ENCODE measurements at regions not wholly inside any gene's neighbourhood (a gene's known extent, or its start where the extent isn't known, plus 50 kb on each side); places are given as distances from the start of the nearest gene placed in this dataset.

DNA sequence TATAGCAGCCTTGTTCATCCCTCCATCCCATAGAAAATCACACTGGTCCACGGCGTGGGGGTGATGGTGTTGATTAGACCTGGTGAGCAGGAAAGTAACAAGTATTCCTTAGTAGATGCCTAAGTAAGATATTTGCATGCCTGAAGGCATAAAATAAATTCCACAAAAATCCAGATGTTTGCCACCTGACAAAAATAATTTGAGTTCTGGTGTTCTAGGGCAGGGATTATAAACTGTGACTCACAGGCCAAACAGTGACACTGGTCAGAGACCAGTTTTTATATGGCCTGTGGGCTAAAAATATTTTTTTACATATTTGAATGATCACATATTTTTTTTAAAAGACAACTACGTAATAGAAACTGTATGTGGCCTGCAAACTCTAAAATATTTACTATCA, 310.7 kb downstream of the RFC3 start:
- DNase-seq, result no peak

DNA sequence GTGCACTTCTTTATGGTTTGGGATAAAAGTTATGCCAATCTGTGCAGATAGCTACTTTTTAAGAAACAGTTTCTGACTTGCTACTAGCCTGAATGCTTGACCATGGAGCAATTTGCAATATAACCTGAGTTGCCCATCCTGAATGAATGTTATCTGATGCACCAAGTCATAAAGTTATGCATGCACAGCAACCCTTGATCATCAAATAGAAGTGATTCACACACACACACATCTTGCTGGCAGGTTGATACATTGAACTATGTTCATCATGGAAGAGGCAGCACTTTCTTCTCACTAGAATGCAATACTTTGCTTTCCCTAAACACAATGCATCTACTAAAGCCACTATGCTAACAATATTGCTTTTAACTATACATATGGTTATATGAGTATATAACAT, 311.5 kb downstream of the RFC3 start:
- no peak for DNase-seq

DNA sequence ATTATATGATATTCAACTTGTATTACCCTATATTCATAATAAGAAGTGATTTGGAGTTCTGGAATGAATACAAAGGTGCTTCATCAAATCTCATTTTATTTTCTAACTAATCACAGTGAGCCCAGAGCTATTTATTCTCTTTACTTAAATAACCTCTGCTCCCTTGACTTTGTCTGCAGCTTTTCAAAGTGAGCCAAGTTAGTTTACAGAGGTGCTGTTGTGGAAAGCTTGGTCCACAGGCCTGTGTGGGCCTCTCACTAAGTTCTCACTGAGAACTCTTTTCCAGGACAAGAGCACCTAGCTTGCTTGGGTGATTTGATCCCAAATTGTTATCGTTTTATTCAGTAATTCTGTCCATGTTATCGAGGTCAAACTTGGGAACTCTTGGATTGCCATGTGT, 319.3 kb downstream of the RFC3 start:
- no peak for DNase-seq

DNA sequence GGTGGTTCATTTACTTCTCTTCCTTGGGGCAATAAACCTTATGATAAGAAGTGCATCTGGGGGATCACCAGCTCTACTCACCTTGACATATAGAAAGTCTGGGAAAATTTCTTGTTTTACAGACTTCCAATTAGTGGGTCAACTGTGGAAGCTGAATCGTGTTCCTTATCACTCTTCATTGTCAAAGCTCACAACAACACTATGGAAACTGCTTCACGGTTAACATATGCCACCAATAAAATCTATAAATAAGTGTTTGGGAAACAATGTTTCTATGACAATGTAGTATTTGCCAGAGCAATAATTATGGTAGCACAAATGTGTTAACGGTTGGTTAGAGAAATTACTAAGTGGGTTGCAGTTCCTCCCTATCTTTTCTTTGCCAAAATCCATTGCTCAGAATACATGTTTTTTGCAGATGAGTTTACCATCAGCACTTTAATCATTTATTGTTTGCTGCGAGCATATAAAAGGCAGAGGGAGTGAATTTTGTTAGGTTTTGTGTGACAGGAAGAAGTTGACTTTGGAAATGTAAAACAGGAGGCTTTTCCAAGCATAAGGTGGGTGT, 321.8 kb downstream of the RFC3 start:
- no peak for DNase-seq

DNA sequence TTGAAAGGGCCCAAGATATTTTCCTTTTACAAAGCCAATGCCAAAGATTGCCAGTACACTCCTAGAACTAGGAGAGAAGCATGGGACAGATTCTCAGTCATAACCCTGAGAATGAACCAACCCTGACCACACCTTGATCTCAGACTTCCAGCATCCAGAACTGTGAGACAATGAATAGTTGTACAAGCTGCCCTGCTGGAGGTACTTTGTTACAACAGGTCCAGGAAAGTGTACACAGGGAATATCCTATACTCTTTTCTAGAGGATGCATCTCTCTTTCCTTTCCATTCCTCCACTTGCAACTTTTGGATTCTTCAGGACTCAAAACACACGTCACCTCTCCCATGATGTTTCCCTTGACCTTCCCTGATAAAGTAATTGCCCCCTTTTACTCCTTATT, 325.7 kb downstream of the RFC3 start:
- no peak for DNase-seq

DNA sequence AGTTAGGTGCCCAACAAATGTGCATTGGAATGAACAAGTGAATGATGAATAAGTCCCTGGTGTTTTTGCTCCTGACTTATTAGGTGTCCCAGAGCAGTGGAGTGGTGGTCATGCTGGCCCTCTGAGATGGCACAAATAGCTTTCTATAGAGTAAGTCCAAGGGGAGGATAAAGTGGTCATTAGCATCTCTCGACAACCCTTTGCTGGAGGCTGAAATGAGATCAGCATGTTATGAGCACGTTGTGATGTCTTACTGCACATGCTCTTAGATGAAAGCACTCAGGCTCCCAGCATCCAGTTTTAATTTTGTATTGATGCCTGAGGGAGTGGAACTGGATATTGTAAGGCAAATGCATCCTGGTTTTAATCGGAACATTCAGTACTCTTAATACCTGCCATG, 326.2 kb downstream of the RFC3 start:
- DNase-seq, result no peak

DNA sequence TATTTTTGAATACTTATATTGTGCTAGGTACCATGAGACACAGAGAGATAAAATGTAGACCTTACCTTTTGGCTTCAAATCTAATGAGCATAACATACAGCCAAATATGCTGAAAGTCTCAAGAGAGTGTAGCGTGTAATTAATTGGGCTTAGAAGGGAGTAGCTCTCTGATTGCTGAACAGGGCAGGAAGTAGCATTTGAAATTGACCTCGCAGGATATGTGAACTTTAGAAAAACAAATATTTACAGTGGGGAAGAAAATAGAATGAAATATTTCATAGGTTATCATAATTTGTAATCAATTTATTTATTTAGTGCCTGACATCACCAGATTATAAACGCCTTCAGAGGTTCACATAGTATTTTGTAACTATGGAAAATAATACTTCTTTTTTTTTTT, 327.1 kb downstream of the RFC3 start:
- DNase-seq, result no peak

DNA sequence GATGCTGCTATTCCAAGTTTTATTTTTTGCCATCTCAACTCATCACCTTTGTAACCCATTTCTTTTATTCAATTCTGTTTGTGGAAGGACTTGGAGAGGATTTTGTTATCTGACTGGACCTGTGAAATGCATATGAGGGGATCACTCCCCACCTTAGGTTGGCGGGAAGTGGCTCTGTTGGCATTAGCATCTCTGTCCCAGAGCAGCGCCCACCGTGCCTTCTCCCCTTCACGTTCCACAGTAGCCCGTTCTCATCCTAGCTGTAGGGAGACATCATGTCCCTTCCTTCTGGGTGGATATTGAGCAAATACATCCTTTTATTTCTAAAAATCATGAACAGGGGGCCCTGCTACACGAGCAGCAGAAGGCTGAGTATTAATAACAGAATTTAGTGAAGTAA, 330.4 kb downstream of the RFC3 start:
- DNase-seq, result no peak

DNA sequence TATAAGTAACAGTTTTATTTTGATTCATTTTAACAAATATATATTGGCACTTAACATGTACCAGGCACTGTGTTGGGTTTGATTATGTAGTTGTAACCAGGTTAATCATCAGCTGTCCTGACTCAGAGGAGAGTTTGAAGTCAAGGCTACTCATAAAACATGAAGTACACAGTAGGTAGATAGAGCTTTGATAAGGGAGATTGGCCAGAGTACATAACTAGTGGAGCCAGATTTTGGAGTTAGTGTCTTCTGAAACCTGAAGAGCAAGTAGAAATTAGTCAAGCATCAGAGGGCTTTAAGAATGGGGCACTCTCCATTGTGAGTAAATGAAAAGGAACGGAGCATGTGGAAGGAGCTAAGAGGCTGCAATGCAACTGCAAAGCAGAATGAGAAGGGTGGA, 333.9 kb downstream of the RFC3 start:
- no peak for DNase-seq

DNA sequence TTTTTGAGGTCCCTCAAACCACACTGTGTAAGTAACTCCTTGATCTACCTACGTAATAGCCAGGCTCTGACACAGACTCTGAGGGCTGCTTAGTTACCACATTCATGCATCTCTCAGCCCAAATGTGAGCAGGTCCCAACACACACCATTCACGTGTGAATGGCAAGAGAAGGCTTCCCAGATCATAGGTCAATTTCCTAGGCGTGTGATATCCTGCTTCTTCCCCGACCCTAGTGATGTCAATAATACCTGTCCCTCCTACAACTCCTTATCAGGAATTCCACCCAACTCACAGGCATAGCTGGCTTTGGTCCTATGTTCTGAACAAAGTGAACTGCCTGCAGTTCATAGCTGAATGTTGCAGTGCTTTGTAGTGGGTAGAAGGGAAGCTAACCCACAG, 334.5 kb downstream of the RFC3 start:
- DNase-seq, result no peak

DNA sequence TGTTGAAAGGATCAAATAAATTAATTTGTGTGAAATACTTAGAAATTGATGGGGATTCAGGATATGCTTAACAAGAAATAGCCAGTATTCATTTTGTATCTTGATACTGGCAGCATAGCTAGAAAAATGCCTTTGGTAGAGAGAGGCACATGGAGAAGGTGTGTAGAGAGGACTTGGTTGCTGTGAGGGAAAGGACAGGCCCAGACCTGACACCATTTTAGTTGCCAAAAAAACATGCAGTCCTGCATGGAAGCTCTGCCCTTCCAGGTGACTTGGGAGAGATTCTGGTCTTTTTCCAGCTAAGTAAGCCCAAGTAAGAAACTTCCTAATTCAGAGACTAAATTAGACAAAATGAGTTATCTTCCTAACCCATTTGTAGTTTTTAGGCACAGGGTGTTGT, 335.0 kb downstream of the RFC3 start:
- no peak for DNase-seq

DNA sequence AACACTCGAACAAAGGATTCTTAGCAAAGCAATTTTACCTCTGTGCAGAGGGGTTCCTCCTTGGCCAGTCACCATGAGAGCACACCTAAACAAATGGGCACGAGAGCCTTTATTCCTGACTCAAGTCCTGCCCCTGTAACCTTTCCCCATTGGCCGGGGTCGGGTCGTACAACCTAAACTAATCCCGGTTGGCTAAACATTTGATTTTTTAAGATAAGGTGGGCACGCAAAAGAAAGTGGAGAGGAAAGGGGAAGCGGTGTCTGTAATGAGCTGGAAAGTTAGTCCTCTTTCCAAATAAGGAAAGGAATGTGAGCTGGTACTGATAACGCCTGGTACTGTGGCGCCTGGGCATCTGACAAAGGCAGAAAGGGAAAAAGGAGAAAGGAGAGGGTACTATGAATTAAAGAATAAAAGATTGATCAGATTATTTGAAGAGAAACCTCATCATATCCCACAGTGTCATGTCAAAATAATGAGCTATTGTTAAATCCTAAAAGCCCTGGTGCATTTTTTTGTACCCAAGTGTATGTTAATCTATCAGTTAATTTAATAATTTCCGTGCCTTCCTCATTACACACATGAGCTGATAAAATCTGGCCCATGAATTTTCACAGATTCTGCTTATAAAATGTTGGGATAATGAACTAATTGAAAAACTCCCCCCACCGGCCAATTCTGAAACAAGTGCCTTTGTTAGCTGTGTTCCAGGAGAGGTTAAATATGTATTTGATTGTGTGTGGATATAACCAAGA, 335.7 kb downstream of the RFC3 start:
- no peak for DNase-seq

DNA sequence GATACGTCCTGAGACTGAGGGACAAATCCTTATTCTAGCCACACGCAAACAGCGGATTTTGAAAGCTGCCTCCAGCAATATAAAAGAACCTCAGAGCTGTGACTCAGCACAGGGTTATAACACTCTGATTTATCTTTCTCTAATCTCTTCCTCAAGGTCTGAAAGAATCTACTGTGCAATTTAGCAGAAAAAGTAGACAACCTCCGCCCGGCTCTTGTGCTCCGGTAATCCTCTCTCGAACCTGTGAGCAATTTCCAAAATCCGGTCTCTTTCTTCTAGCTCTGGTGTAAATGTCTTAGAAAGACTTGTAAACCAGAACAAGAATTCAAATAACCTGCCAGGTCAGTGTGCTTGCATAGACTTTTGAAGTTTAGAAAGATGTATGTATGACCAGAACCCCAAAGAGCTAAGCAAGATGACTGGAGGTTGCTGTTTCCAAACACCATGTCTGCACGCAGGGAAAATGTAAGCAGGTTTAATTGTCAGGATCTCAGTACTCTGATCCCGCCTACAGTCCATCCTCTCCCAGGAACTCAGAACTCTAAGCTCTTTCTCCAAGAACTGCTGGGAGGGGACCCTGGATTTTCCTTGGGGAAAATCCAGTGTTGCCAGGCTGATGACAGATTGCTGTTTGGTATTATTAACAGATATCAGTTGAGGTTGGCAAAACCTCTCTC, 338.1 kb downstream of the RFC3 start:
- no peak for DNase-seq

DNA sequence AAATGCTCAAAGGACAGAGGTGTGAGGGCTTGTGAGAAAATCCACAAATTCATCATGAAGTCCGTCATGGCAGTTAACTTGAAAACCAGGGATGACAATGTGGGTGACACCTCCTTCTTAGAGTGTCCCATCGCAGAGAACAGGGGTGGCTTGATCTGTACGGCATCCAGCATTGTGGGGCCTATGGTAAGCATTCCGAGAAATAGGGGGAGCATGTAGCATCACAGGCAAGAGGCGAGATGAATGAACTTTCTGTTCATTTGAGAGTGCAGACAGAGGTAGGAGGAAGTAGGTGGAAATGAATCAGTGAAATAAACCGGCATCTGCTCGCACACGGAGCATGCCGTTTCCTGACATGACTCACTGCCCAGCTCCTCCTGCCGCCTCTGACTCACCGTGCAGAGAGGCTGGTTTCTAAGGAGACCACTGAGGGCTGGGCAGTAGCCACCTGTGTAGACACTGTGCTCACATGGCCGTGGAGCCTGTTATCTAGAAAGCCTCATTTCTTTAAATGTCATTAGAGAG, 339.0 kb downstream of the RFC3 start:
- DNase-seq, result peak; percentile 12

DNA sequence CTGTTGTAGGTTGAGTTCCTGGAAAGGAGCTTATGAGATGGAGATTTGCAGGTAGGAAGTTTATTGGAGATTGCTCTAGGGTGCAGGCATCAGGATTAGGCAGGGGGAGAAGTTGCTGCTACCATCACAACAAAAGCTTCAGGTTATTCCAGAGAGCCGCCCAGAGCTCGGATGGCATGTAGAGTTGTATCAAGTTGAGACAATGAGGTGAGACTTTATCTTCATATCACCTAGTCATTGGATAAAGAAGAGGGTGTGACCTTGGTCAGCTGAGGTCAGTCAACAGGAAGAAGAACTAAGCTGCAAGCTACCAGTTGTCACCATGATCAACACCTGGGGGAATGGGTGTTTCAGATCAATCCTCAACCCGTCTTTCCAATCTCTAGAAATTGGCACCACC, 342.0 kb downstream of the RFC3 start:
- no peak for DNase-seq

DNA sequence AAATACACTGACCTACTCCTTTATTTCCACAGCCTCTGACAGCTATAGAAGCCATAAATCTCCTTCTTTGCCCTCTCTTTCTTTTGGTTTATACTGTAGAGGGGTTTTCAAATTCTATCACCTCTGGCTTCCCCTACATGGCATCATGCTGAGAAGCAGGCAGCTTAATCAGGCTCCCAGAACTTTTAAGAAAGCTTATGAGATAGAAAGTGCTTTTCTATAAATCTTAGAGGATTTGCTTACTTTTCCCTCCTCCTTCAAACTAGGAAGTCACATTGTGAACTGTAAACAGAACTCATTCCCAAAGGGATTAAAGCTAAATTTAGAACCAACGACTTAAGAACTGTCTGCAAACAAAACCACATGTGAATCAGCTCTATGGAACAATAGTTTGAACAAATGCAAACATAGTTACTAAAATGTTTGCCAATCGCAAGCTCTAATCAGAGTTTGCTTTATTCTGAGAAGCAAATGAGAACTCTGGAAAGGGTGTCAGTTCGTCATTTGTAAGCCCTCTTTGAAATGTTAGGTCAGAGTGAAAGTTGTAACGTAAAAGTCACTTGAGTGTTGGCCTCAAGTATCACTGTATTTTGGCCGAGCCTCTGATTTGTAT, 344.1 kb downstream of the RFC3 start:
- DNase-seq, result no peak

DNA sequence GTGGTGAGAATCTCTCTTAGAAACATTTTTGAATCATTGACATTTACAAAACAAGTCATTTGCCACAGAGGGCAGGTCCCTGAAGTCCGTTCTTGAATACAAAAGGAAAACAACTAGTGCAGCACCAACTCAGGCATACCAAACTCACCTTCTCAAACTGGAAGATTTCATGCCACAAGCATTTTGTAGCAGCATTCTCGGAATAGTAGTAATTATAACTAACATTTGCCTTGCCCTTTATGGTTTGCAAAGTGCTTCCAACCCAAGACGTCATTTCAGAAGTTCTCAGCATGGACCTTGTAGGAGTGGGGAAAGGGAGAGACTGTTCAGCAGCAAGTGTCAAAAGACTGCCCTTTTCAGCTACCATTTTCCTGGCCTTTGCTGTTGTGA, 344.6 kb downstream of the RFC3 start:
- no peak for DNase-seq

DNA sequence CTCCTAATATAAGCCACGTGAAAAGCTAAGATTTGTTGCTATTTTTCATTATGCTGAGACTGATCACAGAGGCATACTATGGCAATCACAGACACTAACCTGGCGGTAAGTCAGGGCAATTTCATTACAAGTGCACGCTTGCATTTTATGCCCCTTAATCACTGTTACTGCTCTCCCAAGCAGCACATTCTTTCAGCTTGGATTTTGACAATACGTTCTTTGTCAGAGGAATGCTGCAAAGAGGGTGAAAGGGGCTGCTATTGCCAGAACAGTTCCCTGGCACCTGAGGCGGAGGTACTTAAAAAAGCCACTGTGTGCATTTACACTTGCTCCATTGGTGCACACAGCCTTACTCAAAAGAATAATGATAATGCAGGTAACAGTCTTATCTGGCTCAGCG, 346.6 kb downstream of the RFC3 start:
- DNase-seq, result no peak

DNA sequence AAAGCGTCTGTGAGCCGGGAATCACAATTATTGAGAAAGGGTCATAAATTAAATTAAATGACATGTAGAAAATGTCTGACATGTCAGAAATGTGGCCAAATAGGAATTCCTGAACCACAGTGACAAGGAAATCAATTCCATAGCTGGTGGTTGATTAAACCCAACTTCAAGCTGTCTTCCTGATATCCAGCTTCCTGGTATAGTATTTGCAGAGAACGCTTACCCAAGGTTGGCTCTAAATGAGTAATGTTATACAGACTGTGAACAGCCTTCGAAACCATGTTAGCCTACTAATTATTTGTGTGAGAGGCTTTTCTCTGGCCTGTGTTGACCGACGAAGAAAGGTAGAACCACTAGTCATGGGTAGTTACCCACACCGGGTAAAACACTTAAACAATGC, 347.2 kb downstream of the RFC3 start:
- DNase-seq, result no peak

DNA sequence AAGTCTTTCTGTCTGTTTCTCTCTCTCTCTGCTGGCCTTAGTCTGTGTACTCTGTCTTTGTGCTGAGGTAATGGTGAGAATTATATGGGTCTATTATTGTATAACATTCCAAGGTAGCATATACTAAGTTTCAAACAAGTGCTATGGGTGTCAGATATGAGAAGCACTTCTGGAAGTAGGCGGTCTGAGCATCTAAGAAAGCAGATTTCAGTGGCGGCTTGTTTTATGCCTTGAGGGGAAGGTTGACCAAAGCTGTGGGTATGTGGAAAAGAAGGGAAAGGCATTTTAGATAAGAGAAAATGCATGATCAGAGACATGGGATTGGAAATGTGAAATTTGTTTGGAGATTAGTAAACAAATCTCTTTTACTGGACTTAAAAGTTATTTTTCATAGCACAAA, 348.5 kb downstream of the RFC3 start:
- DNase-seq, result no peak

DNA sequence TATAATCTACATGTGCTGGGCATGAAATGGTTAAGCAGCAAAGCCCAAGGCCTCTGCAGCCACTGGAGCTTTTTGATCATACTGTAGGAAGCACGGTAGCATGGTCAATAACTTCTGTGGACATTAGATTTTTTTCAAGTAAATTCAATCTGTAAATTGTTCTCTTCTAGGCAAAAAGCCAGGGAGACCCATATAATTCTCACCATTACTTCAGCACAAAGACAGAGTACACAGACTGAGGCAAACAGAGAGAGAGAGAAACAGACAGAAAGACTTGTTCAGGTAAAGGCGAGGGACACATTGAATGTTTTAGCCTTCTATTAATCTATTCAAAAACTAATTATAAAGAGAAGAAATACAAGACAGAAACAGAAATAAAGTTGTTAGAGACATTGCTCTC, 349.4 kb downstream of the RFC3 start:
- DNase-seq, result no peak

DNA sequence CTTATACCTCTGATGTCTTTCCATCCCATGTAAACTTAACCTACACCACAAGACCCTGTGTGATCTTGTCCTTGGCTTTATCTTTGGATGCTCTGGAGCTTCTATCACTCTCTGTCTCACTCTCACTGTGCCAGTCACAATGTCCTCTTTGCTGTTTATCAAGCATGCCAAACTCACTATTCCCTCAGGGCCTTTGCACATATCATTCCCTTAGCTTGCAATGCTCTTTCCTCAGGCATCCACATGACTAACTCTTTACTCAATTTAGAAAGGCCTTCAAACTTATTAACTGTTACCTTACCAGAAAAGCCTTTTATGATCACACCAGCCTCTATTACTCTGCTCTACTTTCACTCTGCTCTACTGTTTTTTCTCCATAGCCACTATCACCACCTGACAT, 354.1 kb downstream of the RFC3 start:
- no peak for DNase-seq

DNA sequence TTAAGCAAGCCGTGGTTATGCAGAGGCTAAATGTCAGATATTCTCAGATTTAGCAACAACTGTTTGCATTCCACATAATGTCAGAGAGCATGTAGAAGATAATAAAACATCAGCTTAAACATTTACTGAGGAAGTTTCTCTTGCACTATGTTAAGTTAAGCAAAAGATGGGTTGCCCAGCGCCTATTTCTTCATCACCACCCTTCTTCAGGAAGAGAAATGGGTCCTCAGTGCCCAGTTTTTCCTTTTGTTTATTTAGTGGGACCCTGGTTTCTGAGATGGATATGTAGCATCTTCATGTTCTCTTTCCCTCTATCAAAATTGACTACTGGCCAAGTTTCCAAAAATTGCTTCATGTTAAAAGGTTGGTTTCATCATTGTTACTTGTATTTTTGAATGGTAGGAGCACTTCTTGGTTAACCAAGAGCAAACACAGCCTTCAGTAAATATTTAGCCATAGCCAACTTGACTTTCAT, 356.8 kb downstream of the RFC3 start:
- no peak for DNase-seq

DNA sequence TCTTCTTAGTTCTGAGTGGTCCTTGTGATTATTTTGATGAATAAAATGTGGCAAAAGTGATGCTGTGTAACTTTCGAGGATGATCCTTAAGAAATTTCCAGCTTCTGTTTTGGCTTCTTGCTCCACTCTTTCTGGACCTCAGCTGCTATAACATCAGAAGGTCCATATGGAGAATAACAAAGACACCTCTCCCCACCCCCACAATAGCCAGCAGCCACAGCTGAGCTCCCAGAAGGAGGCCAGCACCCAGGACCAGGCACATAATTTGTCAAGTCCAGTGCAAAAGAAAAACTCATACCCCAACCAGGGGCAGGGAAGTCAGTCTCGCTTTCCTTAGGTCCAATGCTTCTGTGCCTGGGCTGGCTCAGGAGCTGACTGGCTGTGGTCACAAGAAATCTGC, 357.6 kb downstream of the RFC3 start:
- no peak for DNase-seq

All from suppressor macrophage treated with lipopolysaccharide for 4 hours (primary cell).